ENCODE measurements at regions not wholly inside any gene's neighbourhood (a gene's known extent, or its start where the extent isn't known, plus 50 kb on each side); places are given as distances from the start of the nearest gene placed in this dataset.

- TF ChIP-seq ATF3 (IDR thresholded peaks at IDR 0.05), result no peak
- TF ChIP-seq HNF4A (conservative IDR thresholded peaks at IDR 0.05), result no peak
These were observed 1272.4 kb upstream of the ADGRL4 start (continued) for GRCh38 chr1:80278936-80279335.

GRCh38 chr1:80274256-80274655, 1267.7 kb upstream of the ADGRL4 start:
- Histone ChIP-seq H3K36me3 (ENCODE audit: control insufficient read depth in 4 of 4, insufficient read depth in 3 of 4, low read depth in 1 of 4, low read length in 3 of 4) (no peaks in the 10 kb centered on the region), H3K27ac (ENCODE audit: low read depth in 1 of 2, low read length in 2 of 2) (no peak overlapping the region), H3K4me3 (ENCODE audit: low read depth in 1 of 3, low read length in 3 of 3) (no peak overlapping the region), H3K9me3 (ENCODE audit: control insufficient read depth in 4 of 4, low read length in 3 of 4) (no peaks in the 10 kb centered on the region), H3K4me1 (ENCODE audit: control insufficient read depth in 4 of 4, insufficient read depth in 4 of 4, low read length in 3 of 4) (no peaks in the 10 kb centered on the region), H3K9ac (ENCODE audit: low read depth in 1 of 2, low read length in 2 of 2) (no peak overlapping the region), H3K27me3 (ENCODE audit: control insufficient read depth in 4 of 4, insufficient read depth in 4 of 4, low read length in 3 of 4) (no peaks in the 10 kb centered on the region)
- DNase-seq (ENCODE audit: low spot score), result no peak
- 85% methylated on average over 4 of the region's 4 CpGs for WGBS
- no peak for TF ChIP-seq GABPA (IDR thresholded peaks at IDR 0.05 in 1 of 2, conservative IDR thresholded peaks at IDR 0.05 in 1 of 2)
- TF ChIP-seq YY1 (IDR thresholded peaks at IDR 0.05), result no peak
- no peak for TF ChIP-seq FOXA2 (IDR thresholded peaks at IDR 0.05)
- TF ChIP-seq RXRA (IDR thresholded peaks at IDR 0.05), result no peak
- TF ChIP-seq ZBTB33 (IDR thresholded peaks at IDR 0.05), result no peak
- no peak for TF ChIP-seq NR2F2 (IDR thresholded peaks at IDR 0.05)
- no peak for TF ChIP-seq HNF4G (IDR thresholded peaks at IDR 0.05)
- TF ChIP-seq REST (IDR thresholded peaks at IDR 0.05), result no peak
- TF ChIP-seq HNF4A (conservative IDR thresholded peaks at IDR 0.05), result no peak
- TF ChIP-seq JUND (IDR thresholded peaks at IDR 0.05), result no peak
- no peak for TF ChIP-seq SP1 (IDR thresholded peaks at IDR 0.05)
- TF ChIP-seq FOXA1 (IDR thresholded peaks at IDR 0.05), result no peak
- no peak for TF ChIP-seq TAF1 (conservative IDR thresholded peaks at IDR 0.05)
- TF ChIP-seq ATF3 (IDR thresholded peaks at IDR 0.05), result no peak
- no peak for TF ChIP-seq RAD21 (IDR thresholded peaks at IDR 0.05)
- no peak for TF ChIP-seq MAX (IDR thresholded peaks at IDR 0.05)
- TF ChIP-seq CTCF (IDR thresholded peaks at IDR 0.05; ENCODE audit: low read depth, low read length, missing input control), result no peak

Data from liver (tissue), 8 donors.